Stimulated activated CD4-positive, alpha-beta T cell treated with anti-CD3 and anti-CD28 coated beads, Interleukin-15, amount 100 ng/mL, for 48 hours (primary cell): ENCODE measurements at regions not wholly inside any gene's neighbourhood (a gene's known extent, or its start where the extent isn't known, plus 50 kb on each side); places are given as distances from the start of the nearest gene placed in this dataset.

Experiments used
- DNase-seq, 2 donors: peaks; one replicate each; pipeline ENCODE4 v3.0.0-alpha.2; 2020; ENCODE audit warnings: low read depth in 2 of 2

DNA sequence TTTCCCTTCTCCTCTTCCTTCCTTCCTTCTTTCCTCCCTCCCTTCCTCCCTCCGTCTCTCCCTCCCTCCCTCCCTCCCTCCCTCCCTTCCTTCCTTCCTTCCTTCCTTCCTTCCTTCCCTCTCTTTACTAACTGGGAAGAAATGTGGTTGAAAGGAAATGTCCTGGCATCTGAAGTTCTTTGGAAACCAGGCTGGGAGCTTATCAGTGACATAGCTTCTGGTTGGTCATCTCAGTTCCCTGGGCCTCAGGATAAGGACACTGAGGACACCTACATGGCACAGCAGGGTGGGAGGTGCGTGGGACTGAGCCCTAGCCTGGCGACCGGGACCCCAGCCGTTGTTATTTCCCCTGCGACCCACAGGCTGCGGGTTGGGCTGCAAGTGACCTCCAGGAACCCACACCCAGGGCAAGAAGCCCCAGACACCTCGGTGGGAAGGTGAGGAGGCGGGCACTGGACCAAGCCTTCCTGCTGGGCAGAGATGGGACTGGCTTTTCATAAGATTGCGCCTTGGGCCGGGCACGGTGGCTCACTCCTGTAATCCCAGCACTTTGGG lies 1486.5 kb downstream of the TBC1D22A start:
- no peak for DNase-seq

GRCh38 chr22:48247829-48248228 lies 1485.4 kb downstream of the TBC1D22A start:
- DNase-seq, result no peak

- DNase-seq, result no peak
Measured at GRCh38 chr22:48245196-48245485, 1482.7 kb downstream of the TBC1D22A start.

DNA sequence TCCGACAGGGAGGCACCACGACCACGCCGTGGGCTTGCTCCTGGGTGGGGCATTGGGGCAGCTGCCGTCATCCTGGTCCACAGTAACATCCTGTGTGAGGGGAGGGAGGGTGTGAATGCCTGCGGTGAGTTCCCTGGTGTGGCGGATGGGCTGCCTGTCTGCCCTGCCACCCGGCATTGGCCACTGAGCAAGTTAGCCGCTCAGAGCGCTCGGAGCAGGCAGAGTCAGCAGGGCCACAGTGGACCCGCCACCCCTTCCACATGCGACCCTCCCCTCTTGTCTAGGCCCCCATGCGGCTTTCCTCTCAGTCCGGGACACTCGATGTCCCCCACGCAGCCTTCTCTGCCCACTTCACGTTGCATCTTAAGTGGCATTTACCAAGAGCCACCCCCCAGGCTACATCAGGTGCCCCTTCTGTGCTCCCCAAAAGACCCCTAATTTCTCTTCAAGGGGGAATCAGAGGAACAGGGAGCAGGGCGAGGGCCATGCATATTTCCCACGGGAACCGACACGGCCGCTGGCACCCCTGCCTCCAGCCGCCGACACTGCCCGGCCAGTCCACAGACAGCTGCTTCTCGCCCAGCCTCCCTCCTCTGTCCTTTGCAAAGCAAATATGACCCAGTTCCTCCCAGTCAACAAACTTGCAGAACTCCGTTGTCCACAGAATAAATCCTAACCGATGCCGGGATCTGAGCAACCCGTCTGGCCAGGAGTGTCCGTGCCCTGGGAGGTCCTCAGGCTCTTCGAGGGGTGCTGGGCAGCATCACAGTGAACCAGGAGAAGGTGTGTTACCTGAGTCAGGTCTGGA lies 1482.1 kb downstream of the TBC1D22A start:
- no peak for DNase-seq

DNA sequence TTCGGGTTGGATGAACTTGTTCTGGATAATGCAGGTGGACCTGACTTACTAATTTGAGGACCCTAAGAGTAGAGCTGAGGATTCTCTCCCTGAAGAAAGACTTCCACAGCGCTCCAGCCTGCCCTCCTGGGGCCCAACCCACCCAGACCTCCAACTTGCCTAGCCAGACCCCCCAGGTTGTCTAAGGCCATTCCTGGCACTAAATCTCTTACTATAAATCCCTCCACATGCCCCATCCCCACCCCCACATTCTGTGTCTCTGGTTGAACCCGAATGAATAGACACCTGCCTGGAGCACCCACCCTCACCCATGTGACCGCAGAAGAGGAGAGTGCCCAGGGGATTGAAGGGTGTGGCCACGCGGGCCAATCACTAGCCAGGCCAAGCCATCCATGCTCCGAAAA lies 1480.0 kb downstream of the TBC1D22A start:
- no peak for DNase-seq

GRCh38 chr22:48241658-48242057 lies 1479.2 kb downstream of the TBC1D22A start:
- no peak for DNase-seq

- no peak for DNase-seq
Measured at GRCh38 chr22:48240935-48241230, 1478.4 kb downstream of the TBC1D22A start.

DNA sequence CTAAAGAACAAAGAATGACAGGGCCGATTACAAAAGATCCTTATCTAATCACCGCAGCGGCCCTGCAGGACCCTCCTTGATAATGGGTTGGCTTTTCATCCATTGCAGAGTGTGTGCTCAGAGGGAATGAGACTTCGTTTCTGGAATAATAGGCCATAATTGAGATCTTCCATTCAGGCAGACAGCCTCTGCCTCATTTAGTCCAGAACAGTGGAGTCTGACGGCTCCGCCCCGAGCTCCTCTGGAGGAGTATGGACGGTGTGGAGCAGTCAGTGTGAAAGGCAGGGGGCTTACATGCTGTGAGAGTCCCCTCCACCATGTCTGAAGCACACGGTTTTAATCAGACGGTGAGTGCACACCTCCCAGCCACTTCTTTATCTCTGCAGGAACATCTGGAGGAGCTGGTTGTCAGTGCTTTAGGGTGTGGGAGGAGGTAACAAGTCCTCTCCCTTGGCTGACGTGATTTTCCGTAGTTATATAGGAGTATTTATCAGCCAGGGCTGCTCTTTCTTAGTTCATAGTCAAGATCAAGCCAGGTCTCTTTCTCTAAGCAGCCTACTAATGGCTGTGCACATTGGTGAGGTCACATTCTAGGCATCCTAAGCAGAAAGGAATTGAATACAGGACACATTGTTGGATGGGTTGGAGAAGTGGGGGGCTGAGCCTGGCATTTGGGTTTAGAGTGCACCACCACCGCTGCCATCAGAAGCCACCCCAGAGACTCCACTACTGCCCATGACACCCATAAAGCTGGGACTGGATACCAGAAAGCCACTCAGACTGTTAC lies 1477.9 kb downstream of the TBC1D22A start:
- DNase-seq, result no peak

GRCh38 chr22:48239461-48240147 lies 1477.2 kb downstream of the TBC1D22A start:
- no peak for DNase-seq

- no peak for DNase-seq
Measured at GRCh38 chr22:48238966-48239365, 1476.5 kb downstream of the TBC1D22A start.

GRCh38 chr22:48238284-48238915 lies 1476.0 kb downstream of the TBC1D22A start:
- no peak for DNase-seq

DNA sequence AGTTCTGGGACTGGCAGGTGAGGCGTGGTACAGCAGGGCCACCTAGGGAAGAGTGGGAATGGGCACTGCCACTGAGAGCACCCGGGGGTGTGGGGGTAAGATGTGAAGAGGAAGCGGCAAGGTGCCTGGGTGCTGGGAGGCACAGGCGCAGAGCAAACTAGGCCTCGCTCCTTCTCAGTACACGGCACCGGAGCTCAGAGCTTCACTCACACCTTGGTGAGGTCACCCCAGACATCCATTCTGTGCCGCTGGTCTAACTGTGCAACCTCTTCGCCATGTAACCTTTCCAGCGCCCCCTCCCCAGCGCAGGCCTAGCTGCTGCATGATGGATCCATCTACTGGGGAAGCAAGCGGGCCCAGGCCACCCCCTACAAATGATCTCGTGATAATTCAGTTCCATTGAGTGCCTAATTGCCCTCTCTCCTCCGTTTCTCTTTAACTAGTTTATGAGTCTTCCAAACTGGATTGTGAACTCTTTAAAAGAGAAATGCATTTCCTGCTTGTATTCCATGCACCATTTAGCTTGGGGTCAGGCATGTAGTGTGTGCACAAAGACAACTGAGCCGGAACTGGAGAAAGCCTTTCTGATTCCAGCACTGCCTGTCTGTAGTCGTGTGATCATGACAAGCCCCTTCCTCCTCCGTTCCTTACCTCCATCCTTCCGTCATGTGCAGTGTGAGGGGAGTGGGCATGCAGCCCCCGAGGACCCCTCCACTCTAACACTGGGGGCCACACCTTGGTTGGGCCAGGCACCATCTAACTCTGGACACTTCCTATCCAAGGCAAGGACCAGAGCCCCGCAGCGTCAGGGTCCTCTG lies 1475.2 kb downstream of the TBC1D22A start:
- no peak for DNase-seq

GRCh38 chr22:48236261-48236660 lies 1473.8 kb downstream of the TBC1D22A start:
- no peak for DNase-seq

- DNase-seq, result no peak
Measured at GRCh38 chr22:48235744-48236143, 1473.3 kb downstream of the TBC1D22A start.

- DNase-seq, result no peak
Measured at GRCh38 chr22:48234011-48234410, 1471.6 kb downstream of the TBC1D22A start.

DNA sequence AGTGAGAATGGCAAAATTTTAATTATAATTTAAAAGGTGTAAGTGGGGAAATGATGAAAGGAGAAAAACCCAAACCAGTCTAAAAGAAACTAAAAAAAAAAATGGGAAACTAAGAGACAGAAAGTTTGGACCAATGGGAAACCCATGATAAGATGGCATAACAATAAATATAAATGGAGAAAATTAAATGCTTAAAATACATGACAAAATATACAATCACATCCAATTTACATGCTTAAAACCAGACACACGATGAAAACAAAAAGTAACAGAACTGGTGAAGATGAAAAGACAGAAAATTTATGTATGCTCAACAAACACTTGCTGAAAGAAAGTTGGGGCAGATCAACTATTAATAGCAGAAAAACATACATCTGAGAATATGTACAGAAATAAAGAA lies 1471.1 kb downstream of the TBC1D22A start:
- DNase-seq, result no peak

DNA sequence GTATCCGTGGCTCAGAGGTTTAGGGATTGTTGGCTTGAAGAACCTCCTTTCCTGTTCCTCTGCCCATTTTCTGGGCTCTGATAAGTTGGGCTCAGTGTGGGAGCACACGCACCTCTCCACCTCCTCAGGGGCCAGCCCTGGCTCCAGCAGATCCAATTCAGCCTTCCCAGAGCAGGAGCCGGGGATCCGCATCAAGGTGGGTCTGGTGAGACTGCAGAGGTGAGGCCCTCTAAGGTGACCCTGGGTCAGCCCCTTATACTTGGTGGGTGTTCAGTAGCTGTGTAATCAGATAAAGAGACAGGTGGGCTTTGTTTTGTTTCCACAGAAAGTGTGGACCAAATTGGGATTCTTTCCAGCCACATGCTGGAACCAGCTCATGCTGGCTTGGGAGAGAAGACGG lies 1466.0 kb downstream of the TBC1D22A start:
- no peak for DNase-seq

DNA sequence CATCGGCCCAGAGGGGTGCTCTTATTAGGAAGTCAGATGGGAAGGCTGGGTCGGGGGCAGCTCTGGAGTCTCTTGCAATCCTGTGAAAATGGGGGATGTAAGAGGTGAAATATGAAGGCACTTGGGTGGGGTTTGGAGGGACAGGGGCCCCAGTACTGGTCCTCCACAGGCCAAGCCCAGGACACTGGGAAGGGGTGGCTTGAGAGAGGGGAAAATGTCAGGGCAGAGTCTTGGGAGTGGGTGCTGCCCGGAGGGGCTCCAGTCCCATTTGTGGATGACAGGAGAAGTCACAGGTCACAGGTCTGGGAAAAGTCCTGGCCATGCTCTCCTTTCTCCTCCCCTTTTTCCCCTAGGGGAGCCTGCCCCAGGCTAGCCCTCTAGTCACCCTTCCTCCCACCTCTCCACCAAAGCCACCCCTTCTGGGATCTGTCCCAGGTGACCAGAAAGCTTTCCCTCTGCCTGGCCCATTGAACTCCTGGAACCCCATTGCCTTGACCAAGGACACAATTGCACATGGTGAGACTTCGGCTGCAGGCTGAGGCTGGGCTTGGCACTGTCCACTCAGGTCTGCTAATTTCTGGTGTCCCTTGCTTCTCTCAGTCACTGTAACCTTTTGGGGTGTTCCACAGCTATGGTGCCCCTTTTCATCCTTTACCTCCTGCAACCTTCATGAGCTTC lies 1465.0 kb downstream of the TBC1D22A start:
- no peak for DNase-seq

DNA sequence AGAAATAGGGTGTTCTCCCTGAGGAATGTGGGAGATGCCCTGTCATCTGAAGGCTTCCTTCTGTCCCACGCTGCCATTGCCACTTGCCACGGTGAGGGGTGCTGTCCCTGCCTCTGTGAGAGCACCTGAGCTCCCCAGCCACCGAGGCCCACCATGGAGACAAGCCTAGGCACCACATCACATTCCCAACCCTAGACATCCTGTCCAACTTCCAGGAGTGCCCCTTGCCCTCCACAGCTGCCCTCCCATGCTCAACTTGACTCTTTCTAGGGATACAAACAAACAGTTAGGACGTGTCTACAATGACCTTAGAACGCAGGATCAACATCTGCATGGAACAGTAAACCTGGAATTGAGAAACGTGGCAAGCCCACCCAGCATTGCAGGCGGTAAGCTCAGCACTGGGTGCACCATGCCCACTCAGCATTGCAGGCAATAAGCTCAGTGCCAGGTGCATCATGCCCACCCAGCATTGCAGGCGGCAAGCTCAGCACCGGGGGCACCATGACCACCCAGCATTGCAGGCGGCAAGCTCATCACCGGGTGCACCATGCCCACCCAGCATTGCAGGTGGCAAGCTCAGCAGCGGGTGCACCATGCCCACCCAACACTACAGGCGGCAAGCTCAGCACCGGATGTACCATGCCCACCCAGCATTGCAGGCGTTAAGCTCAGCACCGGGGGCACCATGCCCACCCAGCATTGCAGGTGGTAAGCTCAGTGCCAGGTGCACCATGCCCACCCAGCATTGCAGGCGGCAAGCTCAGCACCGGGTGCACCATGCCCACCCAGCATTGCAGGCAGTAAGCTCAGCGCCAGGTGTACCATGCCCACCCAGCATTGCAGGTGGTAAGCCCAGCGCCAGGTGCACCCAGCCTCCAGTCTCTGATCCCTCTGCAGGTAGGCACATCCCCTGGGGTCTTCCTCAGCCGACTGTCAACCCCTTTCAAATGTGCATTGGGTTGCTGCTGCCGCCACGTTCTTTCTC lies 1463.9 kb downstream of the TBC1D22A start:
- DNase-seq, result no peak

DNA sequence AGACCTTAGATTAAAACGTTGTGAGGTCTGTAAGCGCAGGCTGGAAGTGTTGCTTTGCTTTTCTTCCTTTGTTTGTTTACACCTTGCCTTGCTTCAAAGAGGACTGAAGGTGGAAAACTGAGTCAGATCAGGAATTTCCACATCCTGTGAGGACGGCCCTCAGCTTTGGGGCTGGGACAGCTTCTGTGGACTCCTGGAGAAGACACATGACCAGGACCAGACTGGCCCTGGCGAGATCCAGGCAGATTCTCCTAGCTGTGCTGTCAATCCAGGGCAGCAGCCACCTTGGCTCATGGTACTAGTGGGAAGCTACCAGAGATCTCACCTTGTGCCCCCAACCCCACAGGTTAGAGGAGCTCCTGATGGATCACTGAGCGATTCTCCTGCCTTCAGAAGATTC lies 1461.9 kb downstream of the TBC1D22A start:
- DNase-seq, result no peak
